Activated CD8-positive, alpha-beta memory T cell treated with anti-CD3 and anti-CD28 coated beads for 24 hours (primary cell): ENCODE measurements at regions not wholly inside any gene's neighbourhood (a gene's known extent, or its start where the extent isn't known, plus 50 kb on each side); places are given as distances from the start of the nearest gene placed in this dataset.

Experiments used
- DNase-seq: peaks from one replicate; pipeline ENCODE4 v3.0.0-alpha.2; 2020

DNA sequence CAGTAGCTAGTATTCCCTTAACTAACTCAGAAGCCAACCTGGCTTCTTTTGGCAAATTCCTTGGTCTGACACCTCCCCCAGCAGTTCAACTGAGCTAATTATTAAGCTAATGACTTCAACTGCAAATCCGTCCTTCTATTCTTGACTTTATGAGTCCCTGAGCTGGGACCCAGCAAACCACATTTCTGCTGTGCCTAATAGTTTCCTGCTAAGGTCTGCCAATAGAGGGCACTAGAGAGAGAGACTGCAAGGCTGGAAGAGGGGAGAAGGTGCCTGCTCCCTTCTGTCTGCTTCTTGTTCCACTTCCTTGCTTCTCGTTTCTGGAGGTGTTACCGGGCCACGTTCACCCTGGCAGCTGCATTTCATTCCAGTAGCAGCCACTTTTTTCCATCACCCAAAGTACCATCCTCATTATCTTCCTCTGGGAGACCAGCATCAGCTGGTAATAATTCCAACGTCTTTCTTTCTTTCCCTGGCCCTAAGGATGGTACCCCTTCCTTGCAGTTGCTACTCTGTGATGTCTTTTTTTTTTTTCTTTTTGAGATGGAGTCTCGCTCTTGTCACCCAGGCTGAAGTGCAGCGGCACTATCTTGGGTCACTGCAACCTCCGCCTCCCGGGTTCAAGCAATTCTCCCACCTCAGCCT is 352.0 kb downstream of the TNS1 start:
- DNase-seq = no peak

- DNase-seq = no peak
Measured at GRCh38 chr2:217650229-217650628, 352.6 kb downstream of the TNS1 start.

- DNase-seq = no peak
Measured at GRCh38 chr2:217647925-217648324, 354.9 kb downstream of the TNS1 start.

- DNase-seq = no peak
Measured at GRCh38 chr2:217647226-217647625, 355.6 kb downstream of the TNS1 start.

GRCh38 chr2:217645896-217646295 is 356.9 kb downstream of the TNS1 start:
- no peak for DNase-seq

DNA sequence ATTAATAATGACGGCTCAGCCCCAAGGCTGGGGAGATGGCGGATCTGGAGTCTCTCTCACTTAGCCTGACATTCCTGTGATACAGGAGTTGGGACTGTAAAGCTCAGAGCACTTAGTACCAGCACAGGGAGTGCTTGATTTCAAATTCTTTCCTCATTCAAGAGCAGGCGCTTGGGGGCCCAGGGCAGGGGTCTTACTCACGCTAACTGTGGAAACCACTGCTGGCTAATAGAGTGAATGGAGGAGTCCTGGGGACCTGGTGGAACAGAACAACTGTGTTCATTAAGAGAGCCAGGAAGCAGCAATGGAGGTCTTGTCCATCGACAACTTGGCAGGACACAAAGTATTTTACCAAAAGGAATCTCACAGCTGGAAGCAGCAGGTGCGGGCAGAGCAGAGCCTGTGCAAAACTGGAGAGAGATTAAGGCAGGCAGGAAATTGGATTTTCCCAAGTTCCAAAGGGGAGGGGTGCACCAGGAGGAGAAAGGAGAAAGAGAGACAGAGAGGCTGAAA is 358.9 kb downstream of the TNS1 start:
- no peak for DNase-seq

GRCh38 chr2:217642944-217643343 is 359.9 kb downstream of the TNS1 start:
- DNase-seq = no peak

DNA sequence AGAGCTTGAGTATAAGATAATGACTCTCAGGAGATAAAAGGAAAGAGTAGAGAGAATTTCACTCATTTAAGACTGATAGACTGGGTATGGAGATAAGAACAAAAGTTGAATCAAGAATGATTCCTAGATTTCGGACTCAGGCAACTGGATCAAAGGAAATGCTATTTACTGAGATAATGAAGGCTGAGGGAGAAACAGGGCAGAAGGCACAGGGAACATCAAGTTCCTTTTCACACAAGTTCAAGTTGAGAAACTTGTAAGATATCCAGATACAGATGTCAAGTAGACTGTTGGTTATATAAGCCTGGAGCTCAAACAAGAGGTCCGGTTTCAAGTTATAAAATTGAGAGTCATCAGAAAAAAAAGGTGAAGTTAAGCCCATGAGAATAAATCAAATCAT is 360.8 kb downstream of the TNS1 start:
- DNase-seq = no peak

- no peak for DNase-seq
Measured at GRCh38 chr2:217639481-217639880, 363.3 kb downstream of the TNS1 start.

- no peak for DNase-seq
Measured at GRCh38 chr2:217638533-217638932, 364.3 kb downstream of the TNS1 start.

DNA sequence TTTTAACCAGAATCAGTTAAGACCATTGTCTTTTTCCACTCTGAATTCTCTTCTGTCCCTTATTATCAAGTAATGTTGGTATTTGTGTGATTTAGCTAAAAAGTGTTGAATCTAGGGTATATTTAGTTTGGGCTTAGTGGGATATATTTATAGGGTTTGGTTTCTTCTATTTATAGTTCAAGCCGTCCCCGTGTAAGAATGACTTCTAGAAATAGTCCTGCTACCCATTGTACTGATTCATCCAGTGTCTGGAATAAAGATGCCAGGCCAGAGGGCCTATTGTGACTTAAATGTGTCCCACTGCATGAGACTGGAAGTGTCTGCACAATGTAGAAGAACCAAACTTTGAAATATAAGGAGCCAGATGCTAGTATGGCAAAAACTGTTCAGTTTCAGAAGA is 364.8 kb downstream of the TNS1 start:
- DNase-seq = no peak

- DNase-seq = no peak
Measured at GRCh38 chr2:217636991-217637561, 365.7 kb downstream of the TNS1 start.

- no peak for DNase-seq
Measured at GRCh38 chr2:217636578-217636977, 366.2 kb downstream of the TNS1 start.

DNA sequence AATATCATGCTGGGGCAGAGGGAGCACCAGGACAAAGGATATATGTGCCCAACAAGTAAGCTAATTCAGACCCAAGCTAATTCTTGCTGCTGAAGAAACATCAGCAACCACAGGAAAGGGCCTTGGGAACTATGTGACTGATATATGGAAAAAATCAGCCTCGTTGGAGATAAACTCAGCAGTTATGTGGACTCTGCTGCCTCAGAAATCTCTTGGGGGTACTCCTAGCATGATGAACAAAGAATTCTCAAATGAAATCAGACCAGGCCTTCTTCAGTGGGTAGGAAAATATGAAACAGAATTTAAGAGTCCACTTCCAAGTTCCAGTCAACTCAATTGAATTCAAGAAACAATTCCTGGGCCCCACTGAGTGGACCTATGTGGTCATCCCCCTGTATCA is 367.9 kb downstream of the TNS1 start:
- no peak for DNase-seq

- DNase-seq = no peak
Measured at GRCh38 chr2:217632043-217632442, 370.8 kb downstream of the TNS1 start.

DNA sequence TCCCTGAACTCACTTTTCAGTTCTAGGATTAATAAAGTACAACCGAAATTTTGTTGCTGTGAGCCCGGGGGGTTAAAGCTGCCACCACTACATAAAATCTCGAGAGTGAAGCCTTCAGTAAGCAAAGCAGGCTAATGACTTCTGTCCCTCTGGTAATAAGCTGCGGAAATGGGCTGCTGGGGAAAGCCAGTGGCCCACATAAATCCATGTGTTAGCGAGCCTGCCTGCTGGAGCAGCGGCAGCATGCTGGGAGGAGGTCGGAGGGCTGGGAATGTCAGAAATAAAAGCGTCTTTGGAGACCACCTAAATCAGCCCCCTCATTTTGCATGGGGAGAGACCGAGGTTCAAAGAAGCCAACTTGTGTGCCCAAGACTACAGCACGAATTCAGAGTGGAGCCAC is 371.7 kb downstream of the TNS1 start:
- no peak for DNase-seq

- DNase-seq = no peak
Measured at GRCh38 chr2:217629347-217629746, 373.4 kb downstream of the TNS1 start.

DNA sequence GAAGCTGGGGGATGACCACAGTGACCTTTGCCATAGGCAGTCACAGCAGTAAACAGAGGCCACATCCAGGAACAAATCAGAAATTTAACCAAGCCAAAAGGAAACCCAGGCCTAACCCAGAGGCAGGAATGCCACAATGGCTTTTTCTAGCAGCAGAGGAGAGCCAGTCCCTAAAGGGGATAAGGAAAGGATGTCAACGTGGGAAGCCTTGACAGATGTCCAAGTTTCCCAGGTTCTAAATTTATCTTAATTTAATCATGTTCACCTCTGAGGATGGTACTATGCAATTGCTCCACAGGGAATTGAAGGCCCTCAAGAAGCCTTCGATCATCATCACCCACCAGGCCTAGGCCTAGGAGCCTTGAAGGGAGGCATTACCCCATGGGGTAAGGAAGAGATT is 374.7 kb downstream of the TNS1 start:
- DNase-seq = no peak

DNA sequence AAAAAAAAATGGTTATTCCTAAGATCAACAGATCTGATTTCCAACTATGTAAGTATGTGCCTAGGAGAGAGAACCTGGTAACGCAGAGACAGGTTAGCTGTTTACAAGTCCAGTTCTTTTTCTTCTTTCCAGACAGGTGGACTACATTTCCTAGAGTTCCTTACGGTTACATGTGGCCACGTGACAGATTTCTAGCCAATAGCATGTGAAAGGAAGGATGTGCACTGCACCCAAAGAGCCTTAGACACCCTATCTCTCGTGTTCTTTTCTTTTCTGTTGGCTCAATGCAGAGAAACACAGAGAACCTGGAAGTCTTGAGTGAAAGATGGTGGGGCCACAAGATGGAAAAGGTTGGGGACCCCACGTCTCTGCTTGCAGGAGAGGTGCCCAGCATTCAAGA is 375.9 kb downstream of the TNS1 start:
- no peak for DNase-seq

DNA sequence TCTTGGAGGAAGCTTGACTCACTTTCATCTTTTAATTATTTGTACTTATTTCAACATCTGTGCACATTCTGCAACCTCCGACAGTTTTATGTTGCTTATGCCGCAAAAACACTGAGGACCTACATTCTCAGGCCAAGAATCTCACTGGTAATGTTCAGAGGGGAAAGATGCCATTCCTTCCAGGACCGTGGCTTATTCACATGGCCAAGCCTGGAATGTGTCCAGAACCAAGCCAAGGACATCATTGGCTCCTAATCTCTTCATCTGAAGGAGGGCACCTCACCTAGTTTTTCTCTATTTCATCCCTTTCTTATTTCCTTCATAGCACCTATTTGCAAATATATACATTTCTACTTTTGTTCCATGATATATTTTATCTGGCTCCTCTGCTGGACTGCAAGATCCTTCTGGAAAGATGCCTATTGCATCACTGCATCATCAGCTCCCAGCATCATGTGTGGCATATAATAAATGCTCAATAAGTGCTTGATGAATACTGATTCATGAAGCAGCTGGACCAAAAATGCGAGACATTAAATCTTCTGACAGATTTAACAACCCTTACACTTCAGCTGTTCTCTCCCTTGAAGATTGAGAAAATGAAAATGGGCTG is 377.1 kb downstream of the TNS1 start:
- DNase-seq = no peak

- DNase-seq = no peak
Measured at GRCh38 chr2:217623281-217623912, 379.4 kb downstream of the TNS1 start.

- DNase-seq = no peak
Measured at GRCh38 chr2:217622205-217623060, 380.4 kb downstream of the TNS1 start.

GRCh38 chr2:217621391-217621801 is 381.4 kb downstream of the TNS1 start:
- DNase-seq = no peak
